ENCODE measurements at regions not wholly inside any gene's neighbourhood (a gene's known extent, or its start where the extent isn't known, plus 50 kb on each side); places are given as distances from the start of the nearest gene placed in this dataset.

DNA sequence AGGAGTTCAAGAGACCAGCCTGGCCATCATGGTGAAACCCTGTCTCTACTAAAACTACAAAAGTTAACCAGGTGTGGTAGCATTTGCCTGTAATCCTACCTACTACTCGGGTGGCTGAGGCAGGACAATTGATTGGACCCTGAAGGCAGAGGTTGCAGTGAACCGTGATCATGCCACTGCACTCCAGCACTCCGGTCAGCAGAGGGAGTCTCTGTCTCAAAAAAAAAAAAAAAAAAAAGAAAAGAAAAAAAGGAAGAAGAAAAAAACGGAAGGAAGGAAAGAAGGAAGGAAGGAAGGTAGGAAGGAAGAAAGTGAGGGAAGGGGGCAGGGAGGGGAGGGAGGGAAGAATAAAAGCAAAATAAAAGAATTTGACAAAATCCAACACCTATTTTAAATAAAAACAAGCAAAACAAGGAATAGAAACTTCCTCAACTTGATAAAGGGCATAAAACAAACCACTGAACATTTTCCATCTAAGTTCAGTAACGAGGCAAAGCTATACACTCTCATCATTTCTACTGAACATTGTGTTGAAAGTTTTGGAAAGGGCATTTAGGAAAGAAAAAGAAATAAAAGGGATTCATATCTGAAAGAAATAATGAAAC lies 411.6 kb upstream of the SLITRK5 start:
- no peak for DNase-seq (ENCODE audit: low read depth)
- H3K4me3 ChIP-seq (ENCODE audit: low read depth, low read length): no peak overlapping the region
- TF ChIP-seq, protein P1, sequence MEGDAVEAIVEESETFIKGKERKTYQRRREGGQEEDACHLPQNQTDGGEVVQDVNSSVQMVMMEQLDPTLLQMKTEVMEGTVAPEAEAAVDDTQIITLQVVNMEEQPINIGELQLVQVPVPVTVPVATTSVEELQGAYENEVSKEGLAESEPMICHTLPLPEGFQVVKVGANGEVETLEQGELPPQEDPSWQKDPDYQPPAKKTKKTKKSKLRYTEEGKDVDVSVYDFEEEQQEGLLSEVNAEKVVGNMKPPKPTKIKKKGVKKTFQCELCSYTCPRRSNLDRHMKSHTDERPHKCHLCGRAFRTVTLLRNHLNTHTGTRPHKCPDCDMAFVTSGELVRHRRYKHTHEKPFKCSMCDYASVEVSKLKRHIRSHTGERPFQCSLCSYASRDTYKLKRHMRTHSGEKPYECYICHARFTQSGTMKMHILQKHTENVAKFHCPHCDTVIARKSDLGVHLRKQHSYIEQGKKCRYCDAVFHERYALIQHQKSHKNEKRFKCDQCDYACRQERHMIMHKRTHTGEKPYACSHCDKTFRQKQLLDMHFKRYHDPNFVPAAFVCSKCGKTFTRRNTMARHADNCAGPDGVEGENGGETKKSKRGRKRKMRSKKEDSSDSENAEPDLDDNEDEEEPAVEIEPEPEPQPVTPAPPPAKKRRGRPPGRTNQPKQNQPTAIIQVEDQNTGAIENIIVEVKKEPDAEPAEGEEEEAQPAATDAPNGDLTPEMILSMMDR (IDR thresholded peaks at IDR 0.05; ENCODE audit: insufficient read depth, low read depth, low read length, missing control alignments): no peak

DNA sequence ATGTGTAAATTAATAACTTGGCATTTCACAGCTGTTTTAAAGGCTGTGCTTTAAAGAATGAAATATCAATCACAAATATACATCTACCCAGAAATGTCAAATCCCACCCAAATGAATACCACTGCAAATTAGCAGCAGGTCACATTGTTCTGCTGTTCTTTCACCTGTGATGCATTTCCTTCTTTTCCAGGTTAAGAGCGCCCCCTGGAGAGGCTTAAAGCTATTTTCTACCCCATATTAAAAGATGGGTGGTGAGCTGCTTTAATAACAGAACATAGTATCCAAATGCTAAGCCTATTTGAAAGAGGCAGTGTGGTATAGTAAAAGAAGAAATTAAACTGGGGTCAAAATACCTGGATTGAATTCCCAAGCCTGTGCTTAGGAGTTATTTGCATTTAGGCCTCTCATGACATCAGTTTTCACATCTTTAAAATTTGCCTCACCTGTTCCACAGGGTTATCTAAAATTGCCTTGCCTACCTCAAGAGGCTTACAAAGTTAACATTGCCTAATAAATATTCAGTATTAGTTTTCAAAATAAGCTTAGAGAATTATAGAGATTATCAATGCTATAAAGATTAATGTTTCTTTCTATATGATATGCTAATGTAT lies 396.9 kb upstream of the SLITRK5 start:
- TF ChIP-seq, protein P1 (IDR thresholded peaks at IDR 0.05; ENCODE audit: insufficient read depth, low read depth, low read length, missing control alignments): peak; percentile 44
- H3K4me3 ChIP-seq (ENCODE audit: low read depth, low read length): no peak overlapping the region
- peak; percentile 15 for DNase-seq (ENCODE audit: low read depth)

- no peak overlapping the region for H3K4me3 ChIP-seq (ENCODE audit: low read depth, low read length)
- TF ChIP-seq, protein P1 (IDR thresholded peaks at IDR 0.05; ENCODE audit: insufficient read depth, low read depth, low read length, missing control alignments): no peak
- no peak for DNase-seq (ENCODE audit: low read depth)
Observed at GRCh38 chr13:87280139-87280538, 391.0 kb upstream of the SLITRK5 start.

DNA sequence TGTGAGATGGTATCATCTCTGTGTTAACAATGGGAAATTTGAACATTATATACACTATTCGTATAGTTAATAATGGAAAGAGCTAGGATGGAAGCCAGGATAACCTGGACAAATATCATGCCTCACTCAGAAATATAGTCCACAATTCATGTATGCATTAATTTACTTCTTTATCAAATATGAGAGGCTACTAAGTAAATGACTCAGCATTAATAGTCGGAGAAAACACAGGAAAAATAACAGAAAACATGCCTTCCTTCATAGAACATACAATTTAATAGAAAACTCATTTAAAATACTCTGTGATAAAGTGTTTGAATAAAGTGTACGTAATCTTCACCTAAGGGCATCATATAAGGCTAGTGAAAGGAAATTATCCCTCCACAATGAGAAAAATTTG lies 383.4 kb upstream of the SLITRK5 start:
- DNase-seq (ENCODE audit: low read depth): no peak
- TF ChIP-seq, protein P1 (IDR thresholded peaks at IDR 0.05; ENCODE audit: insufficient read depth, low read depth, low read length, missing control alignments): no peak
- no peak overlapping the region for H3K4me3 ChIP-seq (ENCODE audit: low read depth, low read length)

- no peak overlapping the region for H3K4me3 ChIP-seq (ENCODE audit: low read depth, low read length)
- DNase-seq (ENCODE audit: low read depth): no peak
- TF ChIP-seq, protein P1 (IDR thresholded peaks at IDR 0.05; ENCODE audit: insufficient read depth, low read depth, low read length, missing control alignments): no peak
Observed at GRCh38 chr13:87295636-87296035, 375.5 kb upstream of the SLITRK5 start.

- TF ChIP-seq, protein P1 (IDR thresholded peaks at IDR 0.05; ENCODE audit: insufficient read depth, low read depth, low read length, missing control alignments): no peak
- no peak overlapping the region for H3K4me3 ChIP-seq (ENCODE audit: low read depth, low read length)
- no peak for DNase-seq (ENCODE audit: low read depth)
Observed at GRCh38 chr13:87302034-87302433, 369.1 kb upstream of the SLITRK5 start.

DNA sequence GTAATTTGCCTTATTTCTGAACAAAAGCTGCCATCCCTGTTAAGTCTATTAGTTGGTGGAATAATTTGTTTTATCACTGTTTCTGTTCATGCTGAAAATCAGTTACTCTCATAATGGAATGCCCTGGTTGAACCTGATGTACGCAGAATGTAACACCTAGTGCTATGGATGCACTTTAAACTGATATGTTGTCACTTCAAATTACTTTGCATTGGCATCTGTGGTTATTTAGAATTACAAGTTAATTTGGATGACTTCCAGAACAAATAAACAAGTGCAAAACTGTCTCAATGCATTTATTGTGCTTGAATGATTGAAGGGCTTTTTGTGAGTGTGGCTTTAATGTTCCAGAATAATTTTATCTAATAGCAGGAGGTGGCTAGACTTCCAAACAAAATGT lies 368.2 kb upstream of the SLITRK5 start:
- TF ChIP-seq, protein P1 (IDR thresholded peaks at IDR 0.05; ENCODE audit: insufficient read depth, low read depth, low read length, missing control alignments): no peak
- H3K4me3 ChIP-seq (ENCODE audit: low read depth, low read length): no peak overlapping the region
- DNase-seq (ENCODE audit: low read depth): no peak

Data from GM12865 (cell line).